HG02588 (cell line): ENCODE measurements at regions not wholly inside any gene's neighbourhood (a gene's known extent, or its start where the extent isn't known, plus 50 kb on each side); places are given as distances from the start of the nearest gene placed in this dataset.

ENCODE experiments used
- ATAC-seq: cut with Tn5 transposase; IDR thresholded peaks from one replicate; pipeline ENCODE4 v1.9.1; 2021; ENCODE audit warnings: mild to moderate bottlenecking, moderate library complexity; ENCODE audit not compliant: unreplicated experiment

GRCh38 chr9:73446306-73446705, 294.6 kb downstream of the ANXA1 start:
- no peak for ATAC-seq

GRCh38 chr9:73451003-73451402, 299.3 kb downstream of the ANXA1 start:
- ATAC-seq = no peak

- ATAC-seq = no peak
Observed at GRCh38 chr9:73459817-73460216, 308.2 kb downstream of the ANXA1 start.

- ATAC-seq = no peak
Observed at GRCh38 chr9:73468716-73469115, 317.1 kb downstream of the ANXA1 start.

GRCh38 chr9:73470766-73471165, 319.1 kb downstream of the ANXA1 start:
- ATAC-seq = no peak

GRCh38 chr9:73474002-73474600, 322.4 kb downstream of the ANXA1 start:
- ATAC-seq = no peak

- no peak for ATAC-seq
Observed at GRCh38 chr9:73474625-73475024, 323.0 kb downstream of the ANXA1 start.

GRCh38 chr9:73494894-73495293, 343.2 kb downstream of the ANXA1 start:
- no peak for ATAC-seq

GRCh38 chr9:73497796-73498195, 346.1 kb downstream of the ANXA1 start:
- ATAC-seq = no peak

GRCh38 chr9:73515216-73515615, 363.6 kb downstream of the ANXA1 start:
- ATAC-seq = no peak

- ATAC-seq = no peak
Observed at GRCh38 chr9:73523391-73523790, 371.7 kb downstream of the ANXA1 start.

- no peak for ATAC-seq
Observed at GRCh38 chr9:73525350-73525749, 373.7 kb downstream of the ANXA1 start.

- ATAC-seq = no peak
Observed at GRCh38 chr9:73527521-73527920, 375.9 kb downstream of the ANXA1 start.

- ATAC-seq = no peak
Observed at GRCh38 chr9:73528926-73529325, 377.3 kb downstream of the ANXA1 start.

GRCh38 chr9:73529666-73530065, 378.0 kb downstream of the ANXA1 start:
- ATAC-seq = no peak

GRCh38 chr9:73531051-73531532, 379.4 kb downstream of the ANXA1 start:
- ATAC-seq = no peak

GRCh38 chr9:73531658-73532057, 380.0 kb downstream of the ANXA1 start:
- ATAC-seq = peak; percentile 91

- ATAC-seq = no peak
Observed at GRCh38 chr9:73532985-73533384, 381.3 kb downstream of the ANXA1 start.

- ATAC-seq = no peak
Observed at GRCh38 chr9:73536403-73536802, 384.7 kb downstream of the ANXA1 start.

GRCh38 chr9:73537561-73537960, 385.9 kb downstream of the ANXA1 start:
- ATAC-seq = no peak

- no peak for ATAC-seq
Observed at GRCh38 chr9:73539881-73540390, 388.3 kb downstream of the ANXA1 start.

GRCh38 chr9:73541923-73542322, 390.3 kb downstream of the ANXA1 start:
- ATAC-seq = no peak

- no peak for ATAC-seq
Observed at GRCh38 chr9:73543727-73544126, 392.1 kb downstream of the ANXA1 start.
